HepG2 (cell line): ENCODE measurements at regions not wholly inside any gene's neighbourhood (a gene's known extent, or its start where the extent isn't known, plus 50 kb on each side); places are given as distances from the start of the nearest gene placed in this dataset.

ENCODE experiments used
- ATAC-seq: fragments of 200-7000 bp; cut with Tn5 transposase; 3 replicates; pipeline ENCODE4 v1.9.1; 2020; ENCODE audit warnings: mild to moderate bottlenecking, moderate library complexity
- BruUV-seq: library from RNA; stranded (reverse); fragments of 400-500 nt; replicated peaks from 2 replicates; lab custom pipeline; 2021; lab: Mats Ljungman, UMichigan
- CTCF ChIA-PET: fragments of 300-600 bp; formaldehyde crosslinking; extraction: SDS; loops from one replicate; lab custom pipeline; 2021; ENCODE audit warnings: low total read pairs, inconsistent platforms, low intra/inter-chr PET ratio; lab: Yijun Ruan, JAX
- POLR2A ChIA-PET: fragments of 350-600 bp; sonication (Branson Sonifier 250); formaldehyde crosslinking; loops from one replicate; lab custom pipeline; 2020; ENCODE audit warnings: antibody characterized with exemption, inconsistent platforms; lab: Yijun Ruan, JAX
- DNase-seq: peaks from one replicate; pipeline ENCODE4 v3.0.0-alpha.2; 2015; ENCODE audit warnings: low spot score
- FAIRE-seq: peaks from 3 replicates; lab custom pipeline; 2011; peaks lifted over from hg19 to GRCh38; lab: Jason Lieb, UNC
- H2AFZ ChIP-seq: one replicate; pipeline ENCODE4 v1.6.1; 2011; ENCODE audit warnings: low read length, inconsistent platforms
- H3K27ac ChIP-seq: fragments of 300-600 bp; 3 replicates; pipeline ENCODE4 v1.8.0; 2011; ENCODE audit warnings: mixed run types, mild to moderate bottlenecking, mixed read lengths, low read length, inconsistent platforms; ENCODE audit not compliant: insufficient read depth; ENCODE audit errors: extremely low read length
- H3K27me3 ChIP-seq, 2 experiments: fragments of 200-600 bp in 1 of 2; 2 replicates in 1 of 2; 3 replicates in 1 of 2; pipeline versions ENCODE4 v1.6.0 to v1.8.0; 2011; ENCODE audit warnings: low read length in 2 of 2, mild to moderate bottlenecking in 2 of 2, moderate library complexity in 2 of 2, inconsistent platforms in 1 of 2; ENCODE audit not compliant: insufficient read depth in 2 of 2, control insufficient read depth in 1 of 2
- H3K36me3 ChIP-seq, 2 experiments: fragments of 200-600 bp in 1 of 2; replicated peaks in 1 of 2; 2 replicates in 1 of 2; 3 replicates in 1 of 2; pipeline versions ENCODE4 v1.5.1 to v1.8.0; 2011; ENCODE audit warnings: low read length in 2 of 2, inconsistent platforms in 1 of 2; ENCODE audit not compliant: insufficient read depth in 2 of 2, control insufficient read depth in 1 of 2
- H3K4me1 ChIP-seq: 2 replicates; pipeline ENCODE4 v1.5.1; 2012; ENCODE audit warnings: low read length, inconsistent platforms; ENCODE audit not compliant: insufficient read depth
- H3K4me2 ChIP-seq: 2 replicates; pipeline ENCODE4 v1.6.0; 2011; ENCODE audit warnings: low read depth, low read length, inconsistent platforms
- H3K4me3 ChIP-seq, 3 experiments: fragments of 200-600 bp in 1 of 3; sonication (generic), shearing (Covaris generic) in 1 of 3; replicated peaks in 1 of 3; 2 replicates each; pipeline ENCODE4 v1.5.1; 2011 to 2016; ENCODE audit warnings: low read length in 3 of 3, inconsistent platforms in 2 of 3, low read depth in 2 of 3, mild to moderate bottlenecking in 2 of 3, control low read depth in 1 of 3, mixed read lengths in 1 of 3; ENCODE audit not compliant: insufficient read depth in 1 of 3
- H3K79me2 ChIP-seq: one replicate; pipeline ENCODE4 v1.6.1; 2011; ENCODE audit warnings: low read length, inconsistent platforms; ENCODE audit not compliant: insufficient read depth
- H3K9ac ChIP-seq: 2 replicates; pipeline ENCODE4 v1.6.0; 2011; ENCODE audit warnings: mild to moderate bottlenecking, low read depth, low read length, inconsistent platforms; ENCODE audit not compliant: insufficient read depth
- H3K9me3 ChIP-seq: 2 replicates; pipeline ENCODE4 v1.5.1; 2012; ENCODE audit warnings: mild to moderate bottlenecking, low read length
- H4K20me1 ChIP-seq: 2 replicates; pipeline ENCODE4 v1.6.0; 2011; ENCODE audit warnings: inconsistent platforms, mild to moderate bottlenecking, low read length, moderate library complexity; ENCODE audit not compliant: insufficient read depth
- FOXJ3 ChIP-seq: sonication (generic); formaldehyde crosslinking; IDR thresholded peaks from 2 replicates; pipeline ENCODE4 v1.4.0; 2020; ENCODE audit warnings: missing genetic modification reagents, mild to moderate bottlenecking, borderline replicate concordance
- FOXO1 ChIP-seq: sonication (generic); formaldehyde crosslinking; IDR thresholded peaks from 2 replicates; pipeline ENCODE4 v1.4.0; 2020; ENCODE audit warnings: missing genetic modification reagents
- GPN1 ChIP-seq: sonication (generic); formaldehyde crosslinking; IDR thresholded peaks from 2 replicates; pipeline ENCODE4 v1.5.1; 2020; ENCODE audit warnings: missing genetic modification reagents, borderline replicate concordance
- GZF1 ChIP-seq: sonication (generic); formaldehyde crosslinking; IDR thresholded peaks from 2 replicates; pipeline ENCODE4 v1.5.1; 2020; ENCODE audit warnings: mild to moderate bottlenecking, missing genetic modification reagents
- HNRNPH1 ChIP-seq: fragments of 200-400 bp; formaldehyde crosslinking; optimal IDR thresholded peaks from 2 replicates; pipeline ENCODE3; 2017; ENCODE audit warnings: mild to moderate bottlenecking, low read depth, low read length
- KLF13 ChIP-seq: sonication (generic); formaldehyde crosslinking; IDR thresholded peaks from 2 replicates; pipeline ENCODE4 v1.4.0; 2020; ENCODE audit warnings: mild to moderate bottlenecking, missing genetic modification reagents
- ZNF292 ChIP-seq: sonication (generic); formaldehyde crosslinking; IDR thresholded peaks from 2 replicates; pipeline ENCODE4 v1.8.1; 2022; ENCODE audit warnings: mild to moderate bottlenecking, low read depth, missing genetic modification reagents, borderline replicate concordance
- ZNF674 ChIP-seq: sonication (generic); formaldehyde crosslinking; IDR thresholded peaks from 2 replicates; pipeline ENCODE4 v1.5.0; 2020; ENCODE audit warnings: low read depth, mild to moderate bottlenecking, missing genetic modification reagents
- WGBS: methylation state at CpG from one replicate; pipeline ENCODE4 v1.1.6; 2017; ENCODE audit warnings: low lambda C conversion rate; 5-methylcytosine and 5-hydroxymethylcytosine counted together
- in situ Hi-C: cut with HindIII; loops from 2 replicates; pipeline ENCODE4 v1.10.0; 2017; ENCODE audit warnings: low pct_unique_long_range_greater_than_20kb; ENCODE audit not compliant: extremely low pct_ligation_motif_present
- intact Hi-C: fragments of 100-400 bp; cut with micrococcal nuclease; formaldehyde crosslinking; loops from one replicate; pipeline ENCODE4 v1.10.0; 2022; ENCODE audit not compliant: unreplicated experiment
- TF ChIP-seq, protein P1 (sequence below): sonication (generic); formaldehyde crosslinking; IDR thresholded peaks from 2 replicates; pipeline ENCODE4 v1.4.0; 2020; ENCODE audit warnings: missing genetic modification reagents, low read depth, mild to moderate bottlenecking, borderline replicate concordance

DNA sequence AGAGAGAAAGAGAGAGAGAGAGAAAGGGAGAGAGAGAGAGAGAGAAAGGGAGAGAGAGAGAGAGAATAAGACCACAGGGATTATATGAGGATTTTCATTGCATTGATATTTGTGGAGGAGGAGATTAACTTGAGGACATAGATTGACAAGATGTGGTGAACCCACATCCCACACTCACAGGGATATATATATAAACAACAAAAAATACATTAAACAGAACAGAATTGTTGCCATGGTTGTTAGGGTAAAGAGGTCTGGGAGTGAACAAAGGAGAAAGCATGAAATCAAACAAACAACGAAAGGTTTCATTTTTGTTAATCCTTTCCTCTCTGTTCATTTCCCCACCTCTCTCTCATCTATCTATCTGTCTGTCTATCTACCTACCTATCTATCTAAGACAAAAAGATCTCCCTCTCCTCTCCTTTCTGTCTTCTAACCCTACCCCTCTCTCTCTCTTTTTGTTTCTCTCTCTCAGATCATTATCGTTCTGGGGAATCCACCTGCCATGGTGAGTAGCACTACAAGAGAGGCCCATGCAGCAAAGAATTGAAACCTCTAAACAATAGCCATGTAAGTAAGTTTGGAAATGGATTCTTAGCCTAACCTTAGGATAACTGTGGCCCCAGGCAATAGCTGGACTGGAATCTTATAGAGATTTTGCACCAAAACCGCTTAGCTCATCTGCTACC is 280.9 kb downstream of the RAP2B start:
- H3K4me2 ChIP-seq, result no peak overlapping the region
- no peaks in the 10 kb centered on the region for H3K9me3 ChIP-seq
- no peak for DNase-seq
- no peak overlapping the region for H3K27ac ChIP-seq
- H3K4me1 ChIP-seq, result no peaks in the 10 kb centered on the region
- no peak overlapping the region for H3K4me3 ChIP-seq
- TF ChIP-seq GZF1 (CRISPR knock-in tag), result no peak
- no peak for TF ChIP-seq ZNF674 (CRISPR knock-in tag)
- no peak for TF ChIP-seq GPN1
- TF ChIP-seq KLF13 (CRISPR knock-in tag), result no peak
- TF ChIP-seq FOXO1 (CRISPR knock-in tag), result no peak
- no peak for TF ChIP-seq ZNF292 (CRISPR knock-in tag)
- no peak for TF ChIP-seq FOXJ3
- TF ChIP-seq, protein P1, sequence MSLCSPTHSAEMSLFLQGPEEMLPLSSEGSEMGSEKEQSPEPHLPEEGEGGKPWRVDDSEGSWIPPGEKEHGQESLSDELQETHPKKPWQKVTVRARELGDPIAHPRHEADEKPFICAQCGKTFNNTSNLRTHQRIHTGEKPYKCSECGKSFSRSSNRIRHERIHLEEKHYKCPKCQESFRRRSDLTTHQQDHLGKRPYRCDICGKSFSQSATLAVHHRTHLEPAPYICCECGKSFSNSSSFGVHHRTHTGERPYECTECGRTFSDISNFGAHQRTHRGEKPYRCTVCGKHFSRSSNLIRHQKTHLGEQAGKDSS (CRISPR knock-in tag), result no peak
- TF ChIP-seq HNRNPH1, result no peak
- no peaks in the 10 kb centered on the region for H4K20me1 ChIP-seq
- H3K79me2 ChIP-seq, result no peaks in the 10 kb centered on the region
- H3K9ac ChIP-seq, result no peak overlapping the region
- CTCF ChIA-PET, result interaction anchor here (1.4 kb wide), 1 partner anchor 327 kb away, joined by 3 read pairs; no protein-coding TSS in a partner anchor
- 12% methylated on average over 3 of the region's 3 CpGs for WGBS
- FAIRE-seq, result no peak
- BruUV-seq, result no TSS peak
- no peaks in the 10 kb centered on the region for H3K36me3 ChIP-seq
- in situ Hi-C loops, result loop anchor here (25.0 kb wide), 1 partner anchor 406 kb away; no protein-coding TSS in a partner anchor
- H3K27me3 ChIP-seq, result no peaks in the 10 kb centered on the region
- no peak overlapping the region for H2AFZ ChIP-seq
- intact Hi-C loops, result loop anchor here (5.0 kb wide), 1 partner anchor 154 kb away; no protein-coding TSS in a partner anchor
- POLR2A ChIA-PET, result no interaction called here
- ATAC-seq, result no peak
